Activated effector memory CD4-positive, alpha-beta T cell treated with anti-CD3 and anti-CD28 coated beads, Interleukin-2, amount 50 U/mL, for 16 hours (primary cell): ENCODE measurements at regions not wholly inside any gene's neighbourhood (a gene's known extent, or its start where the extent isn't known, plus 50 kb on each side); places are given as distances from the start of the nearest gene placed in this dataset.
"Not testable (repeated sequence)": the region's sequence is repeated elsewhere in the genome, so short reads cannot be mapped to it uniquely, and the experiment has no call there.

Experiments
- DNase-seq: peaks from one replicate; pipeline ENCODE4 v3.0.0-alpha.2; 2020

DNA sequence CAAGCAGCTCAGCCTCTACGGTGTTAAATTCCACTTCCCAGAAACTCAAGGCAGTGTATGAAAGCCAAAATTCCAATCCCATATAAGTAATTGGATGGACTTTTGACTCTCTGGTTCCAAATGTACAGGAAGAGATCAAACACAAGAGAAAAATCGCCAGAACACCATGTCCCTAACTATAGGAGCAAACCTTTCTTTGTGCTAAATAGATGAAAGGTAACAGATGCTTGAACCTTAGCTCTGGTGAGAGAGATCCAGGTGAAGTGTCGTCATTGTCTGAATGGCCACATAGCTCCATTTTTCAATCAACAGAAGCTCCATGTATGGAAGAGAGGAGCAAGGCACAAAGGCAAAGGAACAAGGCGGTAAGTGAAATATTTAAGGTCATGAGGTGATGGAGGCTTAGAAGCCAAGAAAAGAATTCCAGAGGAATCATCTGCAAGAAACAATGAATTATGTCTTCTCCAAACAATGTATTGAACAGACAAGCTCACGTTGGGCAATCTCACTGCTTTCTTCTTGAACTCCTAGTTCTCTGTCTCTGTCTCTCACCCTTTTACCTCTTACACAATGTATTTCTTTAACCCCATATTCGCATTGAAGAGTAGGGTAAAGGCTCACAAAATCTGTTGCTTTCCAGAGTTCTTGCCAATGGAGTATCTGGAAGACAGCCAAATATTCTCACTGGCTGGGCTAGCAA is 585.1 kb downstream of the GATA3 start:
- no peak for DNase-seq

GRCh38 chr10:8640301-8640700 is 585.8 kb downstream of the GATA3 start:
- no peak for DNase-seq

- no peak for DNase-seq
These were observed 586.4 kb downstream of the GATA3 start for GRCh38 chr10:8640878-8641277.

GRCh38 chr10:8656261-8656660 is 601.8 kb downstream of the GATA3 start:
- DNase-seq, result no peak

GRCh38 chr10:8659982-8660381 is 605.5 kb downstream of the GATA3 start:
- DNase-seq, result no peak

GRCh38 chr10:8661886-8662285 is 607.4 kb downstream of the GATA3 start:
- no peak for DNase-seq

DNA sequence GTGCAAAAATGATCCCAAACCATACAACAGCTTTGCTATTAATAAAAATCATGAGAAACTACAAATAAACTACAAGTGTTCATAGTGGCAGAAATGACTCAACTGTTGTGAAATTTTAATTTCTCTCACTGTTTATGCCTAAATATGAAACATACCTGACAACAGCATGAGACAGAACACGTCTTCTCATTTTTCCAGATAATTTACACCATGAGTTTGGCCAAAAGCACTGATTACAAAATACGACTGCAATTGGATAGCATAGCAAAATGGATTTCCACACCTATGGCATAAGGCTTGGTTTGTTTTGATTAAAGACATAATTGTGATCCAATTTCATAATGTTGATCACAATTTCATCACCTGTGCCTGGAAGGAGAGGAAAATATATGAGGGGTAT is 608.6 kb downstream of the GATA3 start:
- no peak for DNase-seq

DNA sequence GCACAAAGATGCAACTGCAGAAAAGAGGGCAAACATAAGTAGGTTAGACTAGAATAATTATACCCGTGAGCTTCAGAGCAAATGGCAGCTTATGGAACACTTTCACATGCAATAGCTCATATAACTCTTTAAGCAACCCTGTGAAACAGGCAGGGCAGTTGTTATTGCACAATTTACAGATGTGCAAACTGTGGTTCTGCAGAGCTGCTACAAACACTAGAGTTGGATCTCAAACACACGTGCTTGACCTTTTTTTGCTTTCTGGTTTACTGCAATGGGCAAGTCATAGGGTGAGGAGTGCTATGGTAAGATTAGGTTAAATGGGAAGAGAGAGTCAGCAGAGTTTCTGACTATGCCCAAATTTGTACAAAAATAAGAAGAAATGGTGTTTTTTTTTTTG is 610.8 kb downstream of the GATA3 start:
- no peak for DNase-seq

DNA sequence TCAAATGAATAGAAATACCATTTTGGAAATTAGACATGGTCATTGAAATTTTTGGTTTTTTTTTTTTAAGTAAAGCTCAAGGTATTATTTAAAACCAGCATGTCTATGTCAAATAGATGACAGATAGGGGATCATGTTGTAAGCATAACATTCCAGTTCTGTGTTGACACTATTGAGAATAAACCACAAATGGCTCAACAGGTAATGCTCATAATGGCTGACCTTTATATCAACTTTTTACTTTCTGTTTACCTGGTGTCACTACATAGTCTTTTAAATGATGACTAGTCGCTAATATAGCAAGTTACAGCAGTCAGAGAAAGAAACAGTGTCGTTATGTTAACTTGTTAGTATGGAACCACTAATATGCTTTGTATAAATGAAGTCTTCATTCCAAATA is 616.0 kb downstream of the GATA3 start:
- no peak for DNase-seq

GRCh38 chr10:8674230-8674629 is 619.7 kb downstream of the GATA3 start:
- DNase-seq, result no peak

DNA sequence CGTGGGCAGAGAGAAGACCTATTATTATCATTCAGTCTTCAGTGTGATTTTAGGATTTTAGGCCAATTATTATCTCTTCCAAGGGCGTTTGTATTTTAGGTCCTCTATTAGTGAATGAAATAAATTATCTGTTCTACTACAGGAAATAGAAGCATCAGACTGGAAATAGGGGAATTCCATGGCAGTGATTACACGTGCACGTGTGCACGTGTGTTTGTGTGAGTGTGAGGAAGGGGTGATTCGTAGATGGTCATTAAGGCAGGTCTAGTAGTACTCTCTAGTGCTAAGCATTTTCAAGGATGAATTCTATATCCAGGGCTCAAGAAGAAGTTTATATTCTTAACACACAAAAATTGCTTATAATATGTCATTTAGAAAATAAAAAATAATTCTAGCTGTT is 623.2 kb downstream of the GATA3 start:
- DNase-seq, result no peak

DNA sequence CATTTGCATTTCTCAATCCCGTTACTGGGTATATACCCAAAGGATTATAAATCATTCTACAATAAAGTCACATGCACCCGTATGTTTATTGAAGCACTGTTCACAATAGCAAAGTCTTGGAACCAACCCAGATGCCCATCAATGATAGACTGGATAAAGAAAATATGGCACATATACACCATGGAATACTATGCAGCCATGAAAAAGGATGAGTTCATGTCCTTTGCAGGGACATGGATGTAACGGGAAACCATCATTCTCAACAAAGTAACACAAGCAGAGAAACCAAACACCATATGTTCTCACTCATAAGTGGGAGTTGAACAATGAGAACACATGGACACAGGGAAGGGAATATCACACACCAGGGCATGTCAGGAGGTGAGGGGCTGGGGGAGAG is 630.4 kb downstream of the GATA3 start:
- not testable (repeated sequence) for DNase-seq

DNA sequence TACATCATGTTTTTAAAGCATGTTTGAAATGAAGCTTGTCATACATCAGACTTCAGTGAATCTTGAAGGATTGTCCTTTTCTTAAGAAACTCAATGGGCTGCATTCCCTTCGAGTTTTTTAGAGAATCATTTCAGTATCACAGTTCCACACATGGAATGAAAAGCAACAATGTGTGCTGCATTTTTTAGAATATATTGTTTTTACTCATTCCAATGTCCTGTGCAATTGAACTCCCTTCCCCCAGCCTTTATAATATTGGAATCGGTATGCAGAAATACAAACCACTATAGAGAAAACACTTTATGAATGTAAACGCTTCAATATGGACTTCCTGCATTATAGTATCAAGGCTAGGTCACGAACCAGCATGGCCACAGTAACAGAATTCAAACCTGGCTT is 634.4 kb downstream of the GATA3 start:
- DNase-seq, result no peak

GRCh38 chr10:8691498-8692017 is 637.1 kb downstream of the GATA3 start:
- no peak for DNase-seq

- not testable (repeated sequence) for DNase-seq
These were observed 639.1 kb downstream of the GATA3 start for GRCh38 chr10:8693635-8694034.

DNA sequence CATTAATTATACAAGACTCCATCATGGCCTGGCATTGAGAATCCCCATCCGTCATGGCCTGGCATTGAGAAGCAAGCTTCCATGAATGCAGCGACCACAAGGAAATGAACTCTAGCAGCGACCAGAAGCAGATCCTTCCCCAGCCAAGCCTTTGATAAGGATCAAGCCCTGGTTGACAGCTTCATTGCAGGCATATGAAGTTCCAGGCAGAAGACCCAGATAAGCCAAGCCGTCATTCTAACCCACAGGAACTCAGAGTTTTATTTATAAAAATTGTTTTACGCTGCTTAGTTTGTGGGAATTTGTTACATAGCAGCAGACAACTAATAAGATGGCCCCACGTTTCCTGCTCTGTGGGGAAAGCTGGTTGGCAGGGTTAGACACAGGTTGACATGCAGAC is 642.3 kb downstream of the GATA3 start:
- DNase-seq, result no peak

DNA sequence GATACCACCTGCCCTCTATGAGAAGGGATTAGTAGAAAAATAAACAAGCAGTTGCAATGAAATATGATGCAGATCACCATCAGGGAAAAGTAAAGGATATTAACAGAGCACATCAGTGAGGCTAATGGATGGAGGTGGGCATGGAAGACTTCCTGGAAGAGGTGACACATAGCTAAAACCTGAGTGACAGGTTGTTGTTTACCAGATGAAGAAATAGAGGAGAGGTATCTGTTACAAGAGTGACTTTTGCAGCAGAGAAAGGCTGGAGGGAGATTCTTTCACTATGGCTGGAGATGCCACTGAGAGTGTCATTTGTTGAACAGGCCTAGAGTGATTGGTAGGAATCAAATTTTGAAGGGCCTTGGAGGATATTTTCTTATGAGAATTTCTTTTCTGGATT is 646.2 kb downstream of the GATA3 start:
- no peak for DNase-seq

GRCh38 chr10:8702181-8702580 is 647.7 kb downstream of the GATA3 start:
- DNase-seq, result no peak

GRCh38 chr10:8705415-8705814 is 650.9 kb downstream of the GATA3 start:
- no peak for DNase-seq

- DNase-seq, result no peak
These were observed 658.2 kb downstream of the GATA3 start for GRCh38 chr10:8712656-8713055.

DNA sequence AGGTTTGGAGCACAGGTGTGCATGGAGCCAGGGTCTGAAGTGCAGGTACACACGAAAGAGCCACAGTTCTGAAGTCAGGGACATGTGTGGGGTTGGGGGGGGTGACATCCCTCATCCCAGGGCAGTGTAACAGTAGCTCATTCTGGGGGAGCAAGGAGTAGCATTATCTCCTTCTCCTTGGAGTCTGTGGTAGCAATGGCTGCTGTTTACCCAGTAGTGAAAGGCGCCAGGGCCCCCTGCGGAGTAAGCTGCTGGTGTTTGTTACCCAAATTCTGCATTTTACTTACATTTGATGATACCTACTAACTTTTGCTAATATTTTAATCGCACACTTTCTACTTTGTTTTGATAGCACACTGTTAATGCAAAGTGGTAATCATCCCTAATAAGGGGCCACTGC is 665.5 kb downstream of the GATA3 start:
- no peak for DNase-seq

DNA sequence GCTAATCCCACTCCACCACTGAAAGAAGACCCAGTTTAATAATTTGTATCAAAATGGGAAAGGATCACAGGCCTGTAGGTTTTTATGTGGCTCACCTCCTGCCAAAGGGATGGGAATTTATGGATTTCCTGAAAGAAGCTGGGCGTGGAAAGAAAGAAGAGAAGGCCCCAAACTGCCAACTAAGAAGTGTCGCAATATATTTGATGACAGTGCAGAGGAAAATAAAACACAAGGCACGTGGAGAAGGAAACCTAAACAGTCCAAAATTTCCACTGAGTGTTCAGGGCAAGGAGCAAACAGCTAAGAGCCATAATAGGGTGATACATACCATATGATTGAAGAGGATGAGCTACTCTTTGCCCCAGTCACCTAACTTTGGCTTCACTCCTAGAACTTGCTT is 667.2 kb downstream of the GATA3 start:
- DNase-seq, result no peak

DNA sequence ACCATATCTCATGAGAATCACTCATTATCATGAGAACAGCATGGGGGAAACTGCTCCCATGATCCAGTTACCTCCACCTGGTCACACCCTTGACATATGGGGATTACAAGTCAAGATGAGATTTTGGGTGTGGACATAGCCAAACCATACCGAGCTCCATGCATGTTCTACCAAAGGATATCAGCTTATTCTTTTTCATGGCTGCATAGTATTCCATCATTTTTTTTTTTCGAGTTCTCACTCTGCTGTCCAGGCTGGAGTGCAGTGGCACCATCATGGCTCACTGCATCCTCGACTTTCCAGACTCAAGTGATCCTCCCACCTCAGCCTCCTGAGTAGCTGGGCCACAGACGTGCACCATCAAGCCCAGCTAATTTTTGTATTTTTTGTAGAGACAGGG is 668.3 kb downstream of the GATA3 start:
- DNase-seq, result no peak

- no peak for DNase-seq
These were observed 670.9 kb downstream of the GATA3 start for GRCh38 chr10:8725343-8725742.

DNA sequence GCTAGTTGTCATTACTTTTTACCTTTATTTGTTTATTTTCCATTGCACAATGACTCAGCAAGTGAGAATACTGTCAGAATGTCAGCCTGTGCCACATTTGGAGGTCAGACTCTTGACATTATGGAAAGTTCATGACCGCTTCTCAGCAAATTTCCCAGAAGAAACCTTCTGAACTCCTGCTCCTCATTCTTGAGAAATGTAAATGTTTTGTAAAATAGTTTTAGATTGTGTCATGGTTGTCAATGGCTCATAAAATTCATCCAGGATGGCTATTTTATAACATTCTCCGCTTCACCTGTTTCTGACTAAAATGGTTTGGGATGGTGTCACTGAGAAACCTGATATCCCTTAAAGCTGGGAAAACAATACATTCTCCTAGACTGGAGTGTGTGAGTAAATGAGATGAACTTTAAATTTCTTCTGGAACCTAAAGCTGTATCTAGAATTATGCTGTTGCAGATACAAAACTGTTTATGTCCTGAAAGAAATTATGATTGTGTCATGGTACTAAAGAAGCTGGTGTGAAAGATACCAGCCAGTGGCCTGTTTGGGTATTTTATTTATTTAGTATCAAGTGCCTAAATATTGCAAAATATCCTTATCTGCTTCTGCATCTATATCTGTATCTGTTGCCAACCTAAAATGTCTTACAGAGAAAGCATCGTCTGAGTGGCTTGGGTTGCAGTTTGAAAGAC is 671.7 kb downstream of the GATA3 start:
- DNase-seq, result no peak
